ENCODE measurements at regions not wholly inside any gene's neighbourhood (a gene's known extent, or its start where the extent isn't known, plus 50 kb on each side); places are given as distances from the start of the nearest gene placed in this dataset.

DNA sequence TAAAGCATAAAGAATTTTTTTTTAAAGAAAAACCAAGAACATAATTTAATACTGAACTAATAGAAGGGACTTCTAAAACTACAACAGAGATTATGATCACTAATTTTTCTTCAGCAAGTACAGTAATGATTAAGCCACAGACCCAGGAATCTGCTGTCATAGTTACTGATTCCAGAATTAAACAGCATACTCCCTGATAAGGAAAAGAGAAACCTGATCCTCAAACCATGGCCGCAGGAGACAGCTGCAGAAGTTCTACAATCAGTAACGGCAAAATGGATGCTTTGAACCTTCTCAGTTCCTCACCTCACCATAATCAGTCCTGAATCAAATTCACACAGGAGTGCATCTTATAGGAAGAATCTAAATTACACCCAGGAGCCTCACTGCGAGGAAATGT lies 939.0 kb upstream of the SLITRK1 start:
- H4K20me1 ChIP-seq (ENCODE audit: insufficient read depth, low read length, poor library complexity, severe bottlenecking) = no peaks in the 10 kb centered on the region
- H3F3A ChIP-seq (ENCODE audit: low read depth) = no peaks in the 10 kb centered on the region
- no peaks in the 10 kb centered on the region for H3K36me3 ChIP-seq (ENCODE audit: insufficient read depth, low read length)
- no peaks in the 10 kb centered on the region for H3K79me2 ChIP-seq (ENCODE audit: insufficient read depth, low read length)
- H3K27me3 ChIP-seq (ENCODE audit: insufficient read depth, low read length, poor library complexity, severe bottlenecking) = no peaks in the 10 kb centered on the region
- TF ChIP-seq, protein P1, sequence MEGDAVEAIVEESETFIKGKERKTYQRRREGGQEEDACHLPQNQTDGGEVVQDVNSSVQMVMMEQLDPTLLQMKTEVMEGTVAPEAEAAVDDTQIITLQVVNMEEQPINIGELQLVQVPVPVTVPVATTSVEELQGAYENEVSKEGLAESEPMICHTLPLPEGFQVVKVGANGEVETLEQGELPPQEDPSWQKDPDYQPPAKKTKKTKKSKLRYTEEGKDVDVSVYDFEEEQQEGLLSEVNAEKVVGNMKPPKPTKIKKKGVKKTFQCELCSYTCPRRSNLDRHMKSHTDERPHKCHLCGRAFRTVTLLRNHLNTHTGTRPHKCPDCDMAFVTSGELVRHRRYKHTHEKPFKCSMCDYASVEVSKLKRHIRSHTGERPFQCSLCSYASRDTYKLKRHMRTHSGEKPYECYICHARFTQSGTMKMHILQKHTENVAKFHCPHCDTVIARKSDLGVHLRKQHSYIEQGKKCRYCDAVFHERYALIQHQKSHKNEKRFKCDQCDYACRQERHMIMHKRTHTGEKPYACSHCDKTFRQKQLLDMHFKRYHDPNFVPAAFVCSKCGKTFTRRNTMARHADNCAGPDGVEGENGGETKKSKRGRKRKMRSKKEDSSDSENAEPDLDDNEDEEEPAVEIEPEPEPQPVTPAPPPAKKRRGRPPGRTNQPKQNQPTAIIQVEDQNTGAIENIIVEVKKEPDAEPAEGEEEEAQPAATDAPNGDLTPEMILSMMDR (conservative IDR thresholded peaks at IDR 0.05; ENCODE audit: low read length) = no peak
- TF ChIP-seq EZH2phosphoT487 (IDR thresholded peaks at IDR 0.05; ENCODE audit: borderline replicate concordance) = no peak
- H2AFZ ChIP-seq (ENCODE audit: low read length) = no peak overlapping the region
- H3K9me3 ChIP-seq (ENCODE audit: insufficient read depth, low read depth, low read length) = no peaks in the 10 kb centered on the region
- no peak overlapping the region for H3K9ac ChIP-seq (ENCODE audit: low read depth, low read length, poor library complexity, severe bottlenecking)
- no peaks in the 10 kb centered on the region for H3K4me1 ChIP-seq (ENCODE audit: insufficient read depth, low read length, poor library complexity, severe bottlenecking)
- H3K9me2 ChIP-seq (replicated peaks; ENCODE audit: low read depth, low read length) = no peaks in the 10 kb centered on the region
- H3K4me3 ChIP-seq (ENCODE audit: low read length, poor library complexity, severe bottlenecking) = no peak overlapping the region
- H3K4me2 ChIP-seq (ENCODE audit: low read depth, low read length, poor library complexity, severe bottlenecking) = no peak overlapping the region

DNA sequence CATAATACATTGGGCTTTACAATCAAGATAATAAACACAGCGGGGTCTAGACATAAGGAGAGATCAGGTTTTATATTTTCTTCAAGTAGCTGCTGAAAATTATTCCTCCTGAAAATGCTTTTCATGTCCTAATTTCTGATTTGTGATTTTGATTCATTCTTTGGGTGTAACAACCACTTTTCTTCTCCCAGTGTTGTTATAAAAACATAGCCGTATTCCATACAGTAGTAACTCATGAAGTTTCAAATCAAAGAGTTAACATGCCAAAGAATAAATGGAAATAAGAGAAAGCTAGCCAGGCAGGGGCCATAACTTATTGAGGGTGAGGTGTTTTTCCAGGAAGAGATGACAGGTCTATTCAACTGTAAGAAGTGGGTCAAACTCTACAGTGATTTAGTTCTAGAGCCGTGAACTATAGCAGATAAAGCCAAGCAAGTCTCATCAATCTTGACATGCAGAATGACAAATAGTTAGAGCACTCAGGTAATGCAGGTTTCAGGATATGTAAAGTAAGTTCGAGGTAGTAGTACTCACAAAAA lies 934.4 kb upstream of the SLITRK1 start:
- Histone ChIP-seq H2AFZ (ENCODE audit: low read length) (no peak overlapping the region), H3K27me3 (ENCODE audit: insufficient read depth, low read length, poor library complexity, severe bottlenecking) (no peaks in the 10 kb centered on the region), H4K20me1 (ENCODE audit: insufficient read depth, low read length, poor library complexity, severe bottlenecking) (no peaks in the 10 kb centered on the region), H3K9ac (ENCODE audit: low read depth, low read length, poor library complexity, severe bottlenecking) (no peak overlapping the region), H3K4me3 (ENCODE audit: low read length, poor library complexity, severe bottlenecking) (no peak overlapping the region), H3F3A (ENCODE audit: low read depth) (no peaks in the 10 kb centered on the region), H3K4me2 (ENCODE audit: low read depth, low read length, poor library complexity, severe bottlenecking) (no peak overlapping the region), H3K36me3 (ENCODE audit: insufficient read depth, low read length) (no peaks in the 10 kb centered on the region), H3K9me3 (ENCODE audit: insufficient read depth, low read depth, low read length) (no peaks in the 10 kb centered on the region), H3K9me2 (replicated peaks; ENCODE audit: low read depth, low read length) (no peaks in the 10 kb centered on the region), H3K4me1 (ENCODE audit: insufficient read depth, low read length, poor library complexity, severe bottlenecking) (no peaks in the 10 kb centered on the region), H3K79me2 (ENCODE audit: insufficient read depth, low read length) (no peaks in the 10 kb centered on the region)
- TF ChIP-seq, protein P1 (conservative IDR thresholded peaks at IDR 0.05; ENCODE audit: low read length) = no peak
- no peak for TF ChIP-seq EZH2phosphoT487 (IDR thresholded peaks at IDR 0.05; ENCODE audit: borderline replicate concordance)

DNA sequence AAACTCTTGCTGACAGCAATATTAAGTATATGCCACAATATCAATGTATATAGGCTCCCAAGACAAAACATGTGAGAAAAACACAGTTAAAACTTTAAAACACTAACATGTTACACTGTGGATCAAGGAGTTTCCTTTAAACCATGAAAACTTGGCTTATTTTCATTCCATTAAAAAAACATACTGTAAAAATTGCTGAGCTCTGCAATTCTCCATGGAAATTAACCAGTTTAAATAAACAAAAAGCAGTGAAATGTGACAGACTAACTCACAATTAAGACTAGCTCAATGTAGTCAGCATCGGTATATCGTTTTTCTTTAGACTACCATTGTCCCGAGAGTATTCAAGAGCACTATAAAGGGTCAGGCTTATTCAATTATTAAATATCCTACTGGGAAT lies 930.5 kb upstream of the SLITRK1 start:
- Histone ChIP-seq H3K4me3 (ENCODE audit: low read length, poor library complexity, severe bottlenecking) (no peak overlapping the region), H3K9me3 (ENCODE audit: insufficient read depth, low read depth, low read length) (no peaks in the 10 kb centered on the region), H3K9me2 (replicated peaks; ENCODE audit: low read depth, low read length) (no peaks in the 10 kb centered on the region), H3K4me1 (ENCODE audit: insufficient read depth, low read length, poor library complexity, severe bottlenecking) (no peaks in the 10 kb centered on the region), H2AFZ (ENCODE audit: low read length) (no peak overlapping the region), H3K9ac (ENCODE audit: low read depth, low read length, poor library complexity, severe bottlenecking) (no peak overlapping the region), H3F3A (ENCODE audit: low read depth) (no peaks in the 10 kb centered on the region), H3K27me3 (ENCODE audit: insufficient read depth, low read length, poor library complexity, severe bottlenecking) (no peaks in the 10 kb centered on the region), H4K20me1 (ENCODE audit: insufficient read depth, low read length, poor library complexity, severe bottlenecking) (no peaks in the 10 kb centered on the region), H3K79me2 (ENCODE audit: insufficient read depth, low read length) (no peaks in the 10 kb centered on the region), H3K4me2 (ENCODE audit: low read depth, low read length, poor library complexity, severe bottlenecking) (no peak overlapping the region), H3K36me3 (ENCODE audit: insufficient read depth, low read length) (no peaks in the 10 kb centered on the region)
- no peak for TF ChIP-seq EZH2phosphoT487 (IDR thresholded peaks at IDR 0.05; ENCODE audit: borderline replicate concordance)
- TF ChIP-seq, protein P1 (conservative IDR thresholded peaks at IDR 0.05; ENCODE audit: low read length) = no peak
